ENCODE measurements at regions not wholly inside any gene's neighbourhood (a gene's known extent, or its start where the extent isn't known, plus 50 kb on each side); places are given as distances from the start of the nearest gene placed in this dataset.

GRCh38 chrX:39984191-39984956, 113.4 kb downstream of the BCOR start:
- no peak for TF ChIP-seq YY1 (IDR thresholded peaks at IDR 0.05; ENCODE audit: low read depth)
- TF ChIP-seq CREB1 (IDR thresholded peaks at IDR 0.05; ENCODE audit: low read depth): no peak
- TF ChIP-seq TCF12 (IDR thresholded peaks at IDR 0.05; ENCODE audit: low read depth): no peak
- no peak for TF ChIP-seq CEBPB (IDR thresholded peaks at IDR 0.05)
- no peak for TF ChIP-seq NFIC (IDR thresholded peaks at IDR 0.05)
- TF ChIP-seq ZBTB7A (IDR thresholded peaks at IDR 0.05; ENCODE audit: low read depth): no peak
- TF ChIP-seq RAD21 (IDR thresholded peaks at IDR 0.05; ENCODE audit: low read depth): no peak
- TF ChIP-seq EP300 (IDR thresholded peaks at IDR 0.05; ENCODE audit: borderline replicate concordance): no peak
- no peak for TF ChIP-seq TAF1 (IDR thresholded peaks at IDR 0.05; ENCODE audit: low read depth)
- no peak for TF ChIP-seq FOXM1 (IDR thresholded peaks at IDR 0.05; ENCODE audit: borderline replicate concordance, low read depth)
- no peak for TF ChIP-seq USF1 (IDR thresholded peaks at IDR 0.05)
- TF ChIP-seq REST (IDR thresholded peaks at IDR 0.05; ENCODE audit: low read depth): no peak
- TF ChIP-seq EGR1 (IDR thresholded peaks at IDR 0.05): no peak
- no peak for TF ChIP-seq TEAD4 (IDR thresholded peaks at IDR 0.05)
- TF ChIP-seq MAX (IDR thresholded peaks at IDR 0.05): no peak

- TF ChIP-seq EP300 (IDR thresholded peaks at IDR 0.05; ENCODE audit: borderline replicate concordance): no peak
- no peak for TF ChIP-seq ZBTB7A (IDR thresholded peaks at IDR 0.05; ENCODE audit: low read depth)
- no peak for TF ChIP-seq EGR1 (IDR thresholded peaks at IDR 0.05)
- TF ChIP-seq NFIC (IDR thresholded peaks at IDR 0.05): no peak
- no peak for TF ChIP-seq YY1 (IDR thresholded peaks at IDR 0.05; ENCODE audit: low read depth)
- no peak for TF ChIP-seq RAD21 (IDR thresholded peaks at IDR 0.05; ENCODE audit: low read depth)
- TF ChIP-seq TCF12 (IDR thresholded peaks at IDR 0.05; ENCODE audit: low read depth): no peak
- no peak for TF ChIP-seq FOXM1 (IDR thresholded peaks at IDR 0.05; ENCODE audit: borderline replicate concordance, low read depth)
- TF ChIP-seq CEBPB (IDR thresholded peaks at IDR 0.05): no peak
- no peak for TF ChIP-seq CREB1 (IDR thresholded peaks at IDR 0.05; ENCODE audit: low read depth)
- no peak for TF ChIP-seq REST (IDR thresholded peaks at IDR 0.05; ENCODE audit: low read depth)
- TF ChIP-seq USF1 (IDR thresholded peaks at IDR 0.05): no peak
- TF ChIP-seq TEAD4 (IDR thresholded peaks at IDR 0.05): no peak
- no peak for TF ChIP-seq MAX (IDR thresholded peaks at IDR 0.05)
- no peak for TF ChIP-seq TAF1 (IDR thresholded peaks at IDR 0.05; ENCODE audit: low read depth)
These were observed 112.7 kb downstream of the BCOR start for GRCh38 chrX:39985071-39985470.

- TF ChIP-seq MAX (IDR thresholded peaks at IDR 0.05): no peak
- TF ChIP-seq NFIC (IDR thresholded peaks at IDR 0.05): no peak
- TF ChIP-seq REST (IDR thresholded peaks at IDR 0.05; ENCODE audit: low read depth): no peak
- no peak for TF ChIP-seq YY1 (IDR thresholded peaks at IDR 0.05; ENCODE audit: low read depth)
- no peak for TF ChIP-seq RAD21 (IDR thresholded peaks at IDR 0.05; ENCODE audit: low read depth)
- TF ChIP-seq EGR1 (IDR thresholded peaks at IDR 0.05): no peak
- TF ChIP-seq CEBPB (IDR thresholded peaks at IDR 0.05): no peak
These were observed 112.2 kb downstream of the BCOR start for GRCh38 chrX:39985551-39985950.

GRCh38 chrX:39988496-39988895, 109.3 kb downstream of the BCOR start:
- TF ChIP-seq YY1 (IDR thresholded peaks at IDR 0.05; ENCODE audit: low read depth) (no peak), TEAD4 (IDR thresholded peaks at IDR 0.05) (no peak), TAF1 (IDR thresholded peaks at IDR 0.05; ENCODE audit: low read depth) (no peak), REST (IDR thresholded peaks at IDR 0.05; ENCODE audit: low read depth) (no peak), FOXM1 (IDR thresholded peaks at IDR 0.05; ENCODE audit: borderline replicate concordance, low read depth) (no peak), CEBPB (IDR thresholded peaks at IDR 0.05) (no peak), EP300 (IDR thresholded peaks at IDR 0.05; ENCODE audit: borderline replicate concordance) (no peak), CREB1 (IDR thresholded peaks at IDR 0.05; ENCODE audit: low read depth) (no peak), TCF12 (IDR thresholded peaks at IDR 0.05; ENCODE audit: low read depth) (no peak), EGR1 (IDR thresholded peaks at IDR 0.05) (no peak), ZBTB7A (IDR thresholded peaks at IDR 0.05; ENCODE audit: low read depth) (no peak), NFIC (IDR thresholded peaks at IDR 0.05) (no peak), MAX (IDR thresholded peaks at IDR 0.05) (no peak), RAD21 (IDR thresholded peaks at IDR 0.05; ENCODE audit: low read depth) (no peak), USF1 (IDR thresholded peaks at IDR 0.05) (no peak)

Data from Ishikawa (cell line).